ENCODE measurements at regions not wholly inside any gene's neighbourhood (a gene's known extent, or its start where the extent isn't known, plus 50 kb on each side); places are given as distances from the start of the nearest gene placed in this dataset.

DNA sequence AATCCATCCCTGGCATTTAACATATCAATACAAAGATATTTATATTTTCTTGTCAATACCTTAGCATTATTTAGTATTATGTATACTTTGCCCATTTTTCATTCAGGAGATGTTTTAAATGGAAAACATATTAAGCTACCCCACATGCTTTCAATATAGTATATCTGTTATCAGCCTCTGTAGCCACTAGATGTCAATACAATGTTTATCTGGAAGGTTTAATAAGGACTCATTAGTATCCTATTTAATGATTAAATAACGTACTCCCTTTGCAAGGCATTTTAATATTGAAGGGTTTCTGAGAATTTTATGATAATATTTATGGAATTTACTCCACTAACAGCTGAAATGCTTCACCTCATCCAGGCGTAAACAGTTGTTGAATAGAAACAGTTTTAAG, 329.5 kb upstream of the ADGRL2 start:
- no peak for FAIRE-seq

- FAIRE-seq = no peak
Observed at GRCh38 chr1:81470275-81470674, 330.5 kb upstream of the ADGRL2 start.

GRCh38 chr1:81467383-81467782, 333.4 kb upstream of the ADGRL2 start:
- no peak for FAIRE-seq

DNA sequence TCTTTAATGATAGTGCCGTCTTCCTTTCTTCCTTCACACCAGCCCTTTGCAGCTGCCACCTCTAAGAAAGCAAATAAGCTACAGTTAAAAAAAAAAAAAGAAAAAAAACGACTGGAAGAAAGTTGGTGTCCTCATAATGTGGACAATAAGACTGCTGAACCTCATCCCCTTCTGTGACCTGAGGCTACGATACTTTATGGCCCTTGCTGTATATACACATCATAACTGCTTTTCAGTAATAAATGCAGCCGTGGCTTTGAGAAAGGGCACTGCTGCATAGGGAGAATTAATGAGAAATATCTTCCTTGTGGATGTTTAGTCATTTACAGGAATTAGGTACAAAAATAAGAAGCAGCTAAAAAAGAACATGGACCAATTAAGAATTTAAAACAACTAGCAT, 333.8 kb upstream of the ADGRL2 start:
- no peak for FAIRE-seq

DNA sequence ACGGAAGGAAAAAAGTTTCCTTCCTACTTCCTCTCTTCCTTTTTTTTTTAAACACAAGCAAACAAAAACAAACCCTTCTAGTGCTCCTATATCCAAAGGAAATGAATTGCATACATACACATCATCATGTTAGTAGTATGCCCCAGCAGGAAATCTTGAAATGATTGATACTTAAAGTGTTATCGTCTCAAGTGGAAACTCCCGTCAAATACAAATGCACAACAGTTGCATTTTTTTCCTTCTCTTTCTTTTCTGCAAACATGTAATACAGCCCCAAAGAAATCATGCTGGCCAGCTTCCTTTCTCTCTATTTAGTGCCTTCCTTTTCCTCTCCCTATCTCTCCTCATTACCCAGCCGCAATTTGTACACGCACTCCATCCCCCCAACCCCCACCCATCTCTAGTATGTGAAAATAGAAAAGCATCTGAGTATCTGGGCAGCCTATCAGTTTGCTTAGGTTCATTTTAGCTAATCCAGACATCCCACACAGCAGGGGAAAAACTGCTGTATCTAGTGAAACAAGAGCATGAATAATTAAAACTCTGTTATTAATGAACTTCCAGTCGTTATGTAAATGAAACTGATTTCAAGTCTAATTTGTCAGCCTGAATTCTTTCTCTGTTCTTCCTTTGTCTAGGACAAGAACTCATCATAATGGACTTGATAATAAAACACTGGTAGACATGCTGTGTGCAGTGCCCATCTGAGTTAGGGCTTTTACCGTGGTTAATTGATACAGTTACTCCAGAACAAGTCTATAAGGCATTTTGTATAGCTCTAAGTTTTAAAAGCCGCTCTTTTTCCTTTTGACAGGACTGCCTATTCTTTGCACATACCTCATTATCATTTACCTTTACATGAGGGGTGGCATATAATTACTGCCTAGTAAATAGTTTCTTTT, 336.5 kb upstream of the ADGRL2 start:
- no peak for FAIRE-seq

DNA sequence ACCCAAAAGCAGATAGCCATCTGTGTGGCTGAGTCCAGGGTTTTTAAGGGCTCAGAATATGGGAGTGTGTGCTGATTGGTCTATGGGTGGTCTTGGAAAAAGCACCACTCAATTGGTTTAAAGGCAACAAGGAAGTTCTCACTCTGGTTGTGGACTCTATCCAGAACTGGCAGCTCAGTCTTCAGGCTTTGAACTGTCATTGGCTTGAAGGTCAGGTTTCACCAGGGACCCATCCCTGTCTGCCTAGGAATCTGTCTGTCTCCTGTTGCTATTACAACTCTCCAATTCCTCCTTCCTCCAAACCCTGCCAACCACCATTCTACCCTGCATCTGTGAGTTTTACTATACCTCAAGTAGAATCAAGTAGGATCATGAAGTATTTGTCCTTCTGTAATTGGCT, 341.7 kb upstream of the ADGRL2 start:
- no peak for FAIRE-seq

GRCh38 chr1:81458186-81458585, 342.5 kb upstream of the ADGRL2 start:
- no peak for FAIRE-seq

DNA sequence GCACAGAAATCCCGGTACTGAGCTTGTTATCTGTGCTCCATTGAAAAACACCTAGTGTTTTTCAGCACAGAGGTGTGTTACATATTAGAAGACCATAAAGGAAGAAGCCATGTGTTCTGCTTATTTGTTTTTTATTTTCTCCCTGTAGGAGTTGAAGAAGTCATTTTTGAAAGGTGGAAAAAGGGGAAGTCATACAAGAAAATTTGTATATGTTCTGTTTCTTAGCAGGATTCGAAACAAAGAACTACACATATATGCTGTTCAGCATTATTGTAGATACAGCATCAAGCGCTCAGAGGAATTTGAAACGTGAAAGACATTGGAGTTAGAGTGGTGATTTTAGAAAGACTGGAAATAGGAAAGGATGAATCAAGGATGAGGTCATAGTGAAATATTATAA, 345.3 kb upstream of the ADGRL2 start:
- FAIRE-seq = no peak

GRCh38 chr1:81453971-81454370, 346.8 kb upstream of the ADGRL2 start:
- FAIRE-seq = no peak

DNA sequence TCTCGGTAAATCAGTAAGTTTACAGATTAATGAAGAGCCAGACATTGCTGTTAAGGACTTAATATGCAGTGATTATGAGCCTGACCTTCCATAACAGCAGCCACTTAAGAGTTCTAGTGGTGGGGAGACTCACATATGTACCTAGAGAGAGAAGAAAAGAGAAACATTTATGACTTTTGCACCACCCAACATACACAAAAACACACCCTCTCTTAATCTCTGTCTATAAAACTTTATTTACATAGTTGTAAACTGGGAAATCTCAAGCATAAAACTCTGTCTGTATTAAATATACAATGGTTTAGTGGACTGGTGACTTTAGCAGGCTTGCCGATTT, 347.4 kb upstream of the ADGRL2 start:
- no peak for FAIRE-seq

DNA sequence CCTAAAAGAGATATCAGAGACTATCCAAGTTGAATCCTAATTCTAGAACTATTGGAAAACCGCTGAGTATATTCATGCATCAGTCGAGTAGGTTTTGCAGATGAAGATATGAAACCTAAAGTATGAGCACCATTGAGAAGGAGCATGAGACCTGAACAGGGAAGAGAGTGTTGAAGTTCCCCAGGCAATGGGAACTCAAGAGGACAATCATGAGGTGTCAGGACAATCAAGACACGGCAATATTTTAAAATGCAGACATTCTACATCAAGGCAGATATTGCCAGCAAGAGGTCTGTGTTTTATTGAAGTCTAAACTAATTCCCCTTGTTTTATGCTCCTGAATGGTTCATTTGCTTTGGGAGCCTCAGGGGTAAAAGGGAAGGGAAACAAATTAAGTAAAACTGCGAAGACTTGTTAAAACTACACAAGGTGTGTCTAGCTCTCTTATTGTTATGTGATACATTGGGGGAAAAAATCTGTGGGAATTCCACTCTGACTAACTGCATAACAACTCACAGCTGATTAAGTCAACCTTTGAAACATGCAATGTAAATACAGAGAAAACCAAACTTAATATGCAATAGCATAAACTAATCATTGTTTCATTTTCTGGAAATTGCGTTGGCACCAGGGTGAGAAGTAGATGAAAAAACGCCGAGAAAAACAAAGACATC, 347.9 kb upstream of the ADGRL2 start:
- FAIRE-seq = no peak

- no peak for FAIRE-seq
Observed at GRCh38 chr1:81449786-81450185, 350.9 kb upstream of the ADGRL2 start.

DNA sequence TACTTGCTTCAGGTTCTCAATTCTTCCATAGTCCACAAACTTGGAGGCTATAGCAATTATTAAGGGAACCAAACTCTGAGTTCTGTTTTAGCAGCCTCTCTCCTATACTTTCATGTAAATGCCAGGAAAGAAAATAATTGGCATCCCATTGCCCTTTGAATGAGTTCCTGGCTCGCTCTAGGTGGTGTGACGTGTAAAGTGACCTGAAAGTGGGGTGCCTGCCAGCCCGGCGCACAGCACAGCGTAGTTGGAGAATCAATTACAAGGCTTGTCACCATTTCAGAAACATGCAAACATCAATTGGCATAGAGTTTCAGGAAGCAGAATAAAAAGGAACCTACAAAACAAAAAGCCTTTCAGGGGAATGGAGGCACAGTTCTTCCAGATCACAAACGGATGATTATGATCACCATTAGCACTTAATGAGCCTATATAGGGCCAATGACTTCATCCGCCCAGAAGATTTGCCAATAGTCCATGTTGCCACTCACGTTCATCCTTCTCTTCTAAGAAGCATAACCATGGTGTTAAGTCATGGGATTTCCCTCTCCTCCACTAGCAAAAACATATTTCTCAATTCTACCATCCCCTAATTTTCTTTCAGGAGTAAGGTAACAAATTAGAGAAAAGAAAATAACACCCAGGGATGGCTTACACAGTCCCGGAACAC, 354.6 kb upstream of the ADGRL2 start:
- FAIRE-seq = no peak

DNA sequence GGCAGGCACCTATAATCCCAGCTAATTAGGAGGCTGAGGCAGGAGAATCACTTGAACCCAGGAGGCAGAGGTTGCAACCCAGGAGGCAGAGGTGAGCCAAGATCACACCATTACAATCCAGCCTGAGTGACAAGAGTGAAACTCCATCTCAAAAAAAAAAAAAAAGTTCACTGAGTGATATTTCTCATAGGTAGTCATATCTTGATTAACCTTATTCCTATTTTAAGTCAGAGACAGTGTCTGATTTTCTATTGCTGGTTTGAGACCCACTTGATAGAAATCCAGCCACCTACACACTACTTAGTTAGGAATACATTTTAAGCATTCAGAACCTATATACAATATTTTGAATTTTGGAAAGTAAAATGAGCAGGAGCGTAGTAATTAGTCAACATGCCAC, 357.4 kb upstream of the ADGRL2 start:
- FAIRE-seq = no peak

DNA sequence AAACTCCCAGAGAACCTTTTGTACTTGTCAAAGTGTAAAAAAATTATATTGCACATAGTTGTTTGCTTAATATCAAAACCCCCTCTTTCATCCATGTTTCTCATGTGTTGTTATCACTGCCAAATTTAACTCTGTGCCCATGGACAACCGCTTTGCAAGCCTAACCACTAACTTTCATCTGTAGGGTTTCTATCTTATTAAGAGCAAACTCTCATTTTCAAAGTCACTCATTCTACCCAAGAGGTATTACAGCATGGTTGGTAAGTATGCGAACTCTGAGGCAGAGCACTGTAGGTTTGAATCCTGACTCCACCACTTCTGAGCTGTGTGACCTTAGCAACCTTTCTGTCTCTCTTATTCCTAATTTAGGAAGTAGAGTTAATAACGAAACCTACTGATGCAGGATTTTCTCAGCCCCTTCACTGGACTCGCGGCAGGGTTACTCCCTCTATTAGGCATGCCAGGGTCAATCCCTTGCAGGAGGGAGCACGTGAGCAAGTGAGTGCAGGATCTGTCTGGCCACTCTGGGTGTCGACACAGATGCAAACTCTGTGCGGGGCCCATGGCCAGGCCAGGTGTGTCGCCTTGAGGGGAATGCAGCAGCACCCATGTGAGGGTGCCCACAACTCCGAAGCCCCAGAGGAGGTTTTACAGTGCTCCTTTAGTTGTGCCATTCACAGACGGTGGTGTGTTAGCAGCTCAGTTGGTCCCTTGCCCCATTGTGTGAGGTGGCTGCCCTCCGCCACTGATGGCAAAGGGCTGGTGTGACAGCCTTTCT, 361.5 kb upstream of the ADGRL2 start:
- no peak for FAIRE-seq

GRCh38 chr1:81437649-81438048, 363.1 kb upstream of the ADGRL2 start:
- FAIRE-seq = no peak

GRCh38 chr1:81437213-81437612, 363.5 kb upstream of the ADGRL2 start:
- FAIRE-seq = no peak

DNA sequence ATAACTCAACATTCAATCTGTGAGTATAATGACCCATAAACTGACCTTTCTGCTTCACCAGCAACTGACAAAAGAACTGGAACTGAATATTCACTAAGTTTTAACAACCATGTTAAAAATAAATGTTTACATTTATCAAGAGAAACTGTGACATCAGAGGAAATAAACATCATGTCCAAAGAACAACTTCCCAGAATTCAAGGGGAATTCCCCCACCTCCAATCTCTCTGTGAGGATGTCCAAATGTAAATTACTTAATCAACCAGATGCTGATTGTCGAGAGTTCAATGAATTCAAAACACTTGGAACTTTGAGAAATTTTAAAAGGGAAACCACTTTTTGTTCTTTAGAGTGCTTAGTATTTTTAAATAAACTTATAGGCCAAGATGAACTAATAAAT, 365.6 kb upstream of the ADGRL2 start:
- no peak for FAIRE-seq

DNA sequence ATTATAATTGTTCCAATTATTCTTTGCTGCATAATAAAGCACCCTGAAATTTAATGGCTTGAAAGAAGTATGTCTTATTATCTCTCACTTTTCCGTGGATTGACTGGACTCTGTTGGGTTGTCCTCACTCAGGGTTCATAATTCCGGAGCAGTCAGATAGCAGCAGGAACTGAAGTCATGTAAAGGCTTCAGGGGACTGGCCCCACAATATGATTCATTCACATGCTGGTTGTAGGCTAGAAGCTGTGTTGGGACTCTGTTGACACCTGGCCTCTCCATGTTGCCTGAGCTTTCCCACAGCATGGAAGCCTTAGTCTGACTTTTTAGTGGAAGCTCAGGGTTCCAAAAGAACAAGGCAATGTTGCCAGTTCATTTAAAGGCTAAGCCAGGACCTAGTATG, 367.1 kb upstream of the ADGRL2 start:
- no peak for FAIRE-seq

- no peak for FAIRE-seq
Observed at GRCh38 chr1:81432654-81433109, 368.1 kb upstream of the ADGRL2 start.

DNA sequence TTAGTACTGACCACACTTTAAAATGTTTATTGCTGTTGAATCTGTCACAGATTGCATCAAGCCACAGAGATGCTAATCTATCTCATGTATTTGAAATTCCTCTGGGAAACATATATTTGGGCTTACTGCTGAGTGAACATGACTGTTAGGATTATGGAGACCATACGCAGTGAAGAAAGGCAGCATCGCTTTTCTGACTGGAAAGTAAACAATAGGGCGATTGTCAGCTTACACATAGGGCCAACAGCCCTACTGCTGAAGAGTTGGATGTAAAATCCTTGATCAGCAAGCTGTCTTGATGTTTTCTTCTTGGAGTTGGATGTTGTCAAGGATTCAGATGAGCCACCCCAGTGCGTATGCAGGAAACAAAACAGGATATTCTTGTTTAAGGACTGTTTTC, 368.7 kb upstream of the ADGRL2 start:
- FAIRE-seq = no peak

DNA sequence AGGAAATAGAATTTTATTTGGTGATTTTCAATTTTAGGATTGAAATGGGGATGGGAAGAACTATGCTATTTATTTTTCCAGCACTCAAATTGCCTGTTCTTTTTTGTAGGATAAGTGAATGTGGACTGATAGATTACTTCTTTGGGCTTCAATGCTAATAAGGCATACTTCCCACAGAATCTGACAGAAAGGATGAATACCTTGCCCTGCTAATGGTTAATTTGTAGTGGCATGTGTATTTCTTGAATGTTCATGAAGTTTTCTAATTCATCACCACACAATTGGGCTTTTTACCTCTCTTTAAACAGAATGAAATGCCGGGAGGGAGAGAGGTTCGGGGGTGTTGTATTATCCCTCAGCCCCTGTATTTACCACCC, 369.1 kb upstream of the ADGRL2 start:
- no peak for FAIRE-seq

Measured in endometrium (tissue), 2 donors.